Left hindlimb (tissue), 1 donor: ENCODE measurements at regions not wholly inside any gene's neighbourhood (a gene's known extent, or its start where the extent isn't known, plus 50 kb on each side); places are given as distances from the start of the nearest gene placed in this dataset.

Experiments
- DNase-seq: peaks from one replicate; pipeline ENCODE4 v3.0.0-alpha.2; 2018

DNA sequence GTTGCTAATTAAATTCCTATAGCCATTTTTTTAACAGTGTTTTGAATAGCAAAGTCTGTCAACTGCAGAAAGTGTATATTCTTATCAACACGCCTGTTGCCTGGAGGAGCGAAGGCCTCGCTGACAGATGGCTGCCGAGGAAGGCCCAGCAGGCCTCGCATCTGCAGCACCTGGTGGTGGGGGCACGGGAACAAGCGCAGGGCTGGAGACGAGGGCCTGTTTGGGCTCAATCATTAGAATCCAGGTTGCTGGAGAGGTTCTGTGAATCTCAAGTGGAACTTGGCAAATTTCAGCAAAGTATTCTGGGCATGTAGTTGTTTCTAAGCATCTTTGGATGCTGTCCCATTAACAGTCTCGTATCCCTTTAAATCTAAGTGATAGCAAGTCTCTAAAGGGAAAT, 66.1 kb upstream of the FAM204A start:
- DNase-seq: no peak

DNA sequence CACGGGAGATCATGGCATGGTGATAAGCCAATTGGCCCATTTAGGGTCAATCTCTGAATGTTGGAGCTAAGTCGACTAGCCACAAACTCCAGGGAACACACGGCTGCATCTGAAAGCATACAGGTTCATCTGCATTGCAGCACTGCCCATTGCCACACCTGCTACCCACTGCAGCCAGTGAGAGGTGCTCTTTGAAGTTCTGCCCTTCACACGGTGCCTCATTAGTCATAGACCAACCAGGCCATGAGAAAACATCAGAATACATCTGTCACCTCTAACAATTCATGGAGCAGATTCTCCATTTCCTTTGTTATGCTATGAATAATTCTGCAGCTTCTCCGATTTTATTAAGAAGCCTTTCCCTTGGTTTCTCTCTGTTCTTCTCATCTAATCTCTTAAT, 65.7 kb upstream of the FAM204A start:
- no peak for DNase-seq

DNA sequence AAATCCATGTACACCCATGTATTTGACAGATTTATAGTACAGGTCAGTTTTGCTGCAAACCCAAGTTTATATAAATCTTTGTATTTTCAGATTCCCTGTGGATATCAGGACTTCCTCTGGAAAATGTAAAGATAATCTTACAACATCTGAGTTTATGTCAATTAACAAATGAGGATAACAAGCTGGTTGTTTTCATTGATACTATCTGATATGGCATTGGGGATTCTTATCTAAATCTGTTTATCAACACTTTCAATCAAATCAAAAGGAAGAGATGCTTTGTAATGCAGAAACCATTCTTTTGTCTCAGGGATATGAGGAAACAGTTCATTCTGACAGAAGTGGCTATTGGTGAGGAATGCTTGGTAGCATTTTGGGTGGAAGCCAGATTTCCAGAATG, 64.9 kb upstream of the FAM204A start:
- no peak for DNase-seq

DNA sequence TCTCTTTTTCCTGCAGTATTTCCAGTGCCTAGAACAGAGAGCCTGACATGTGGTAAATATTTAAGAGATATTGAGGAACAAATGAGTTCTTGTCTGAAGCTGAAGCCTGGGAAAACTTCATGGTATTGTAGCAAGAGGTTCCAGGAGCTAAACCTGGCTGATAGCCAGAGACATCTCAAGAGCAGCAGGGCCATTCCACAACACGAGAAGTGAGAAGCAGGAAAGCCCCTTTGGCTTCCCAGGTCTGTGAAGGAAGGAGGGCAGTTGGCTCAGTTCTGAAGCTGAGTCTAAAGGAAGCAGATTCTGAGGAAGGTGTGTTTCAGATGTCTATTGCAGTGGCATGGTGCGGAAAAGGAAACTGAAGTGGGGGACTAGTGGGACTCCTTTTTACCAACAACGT, 63.8 kb upstream of the FAM204A start:
- no peak for DNase-seq

DNA sequence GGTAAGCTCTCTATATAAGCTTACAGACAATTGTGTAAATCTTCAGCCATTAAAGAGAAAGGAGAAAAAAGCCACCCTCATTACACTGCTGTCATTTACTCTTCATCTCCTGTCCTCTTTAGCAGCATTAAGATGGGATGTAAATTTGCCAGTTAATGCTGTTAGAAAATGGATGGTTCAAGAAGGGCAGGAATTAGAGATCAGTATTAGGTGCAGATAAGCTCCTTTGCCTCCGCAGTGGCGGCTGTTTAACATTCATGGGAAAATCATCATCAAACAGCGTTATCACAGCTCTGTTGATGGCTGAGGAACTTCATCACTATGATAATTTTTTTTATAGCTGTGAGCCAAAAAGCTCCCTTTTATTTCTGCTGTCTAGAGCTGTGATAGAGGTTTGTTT, 61.8 kb upstream of the FAM204A start:
- DNase-seq: no peak

DNA sequence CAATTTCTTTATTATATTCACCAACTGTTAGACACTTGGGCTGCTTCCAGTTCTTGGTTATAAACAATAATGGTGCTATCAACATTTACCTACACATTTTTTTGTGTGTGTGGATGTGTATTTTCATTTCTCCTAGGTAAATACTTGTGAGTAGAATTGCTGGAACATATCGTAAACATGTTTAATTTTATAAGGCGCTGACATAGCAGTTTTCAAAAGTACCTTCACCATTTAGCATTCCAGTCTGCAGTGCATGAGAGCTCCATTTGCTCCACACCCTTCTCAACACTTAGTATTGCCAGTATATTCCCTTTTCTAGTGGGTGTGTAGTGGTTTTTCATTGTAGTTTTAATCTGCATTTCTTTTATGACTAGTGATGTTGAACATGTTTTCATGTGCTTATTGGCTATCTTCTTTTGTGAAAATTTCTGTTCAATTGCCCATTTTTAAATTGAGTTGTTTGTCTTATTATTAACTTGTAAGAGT, 59.6 kb upstream of the FAM204A start:
- no peak for DNase-seq

DNA sequence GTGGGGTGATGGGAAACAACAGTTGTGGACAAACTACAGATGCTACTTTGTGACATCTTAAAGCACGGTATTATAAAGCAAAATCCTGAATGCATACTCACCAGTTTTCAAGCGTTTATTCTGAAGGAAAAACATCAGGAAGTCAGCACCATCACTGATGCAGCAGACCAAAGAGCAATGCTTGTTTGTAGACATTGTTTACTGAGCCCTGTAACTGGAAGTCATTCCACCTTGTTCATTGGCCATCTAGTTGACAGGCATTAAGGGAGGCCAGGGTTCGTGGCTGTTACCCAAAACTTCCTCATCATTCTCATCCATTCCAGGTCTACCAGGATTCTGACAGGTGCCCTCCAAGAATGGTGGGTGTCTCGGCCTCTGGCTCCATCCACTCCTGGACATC, 55.3 kb upstream of the FAM204A start:
- no peak for DNase-seq

DNA sequence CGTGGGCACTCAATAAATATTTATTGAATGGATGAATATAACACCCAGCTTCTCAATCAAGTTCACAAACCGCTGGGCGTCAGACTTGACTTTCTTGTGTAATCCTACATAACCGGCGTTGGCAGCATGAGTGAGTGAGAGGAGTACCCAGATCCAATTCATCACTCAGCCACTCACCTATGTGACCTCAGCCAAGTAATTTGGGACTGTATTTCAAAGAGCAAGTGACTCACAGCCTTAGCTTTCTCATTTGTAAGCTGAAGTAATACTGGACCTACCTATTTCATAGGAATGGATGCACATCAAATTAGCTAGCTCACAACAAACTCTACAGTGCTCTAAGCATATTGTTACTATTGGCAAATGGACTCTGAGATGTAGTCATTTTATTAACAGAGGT, 53.8 kb upstream of the FAM204A start:
- DNase-seq: no peak

DNA sequence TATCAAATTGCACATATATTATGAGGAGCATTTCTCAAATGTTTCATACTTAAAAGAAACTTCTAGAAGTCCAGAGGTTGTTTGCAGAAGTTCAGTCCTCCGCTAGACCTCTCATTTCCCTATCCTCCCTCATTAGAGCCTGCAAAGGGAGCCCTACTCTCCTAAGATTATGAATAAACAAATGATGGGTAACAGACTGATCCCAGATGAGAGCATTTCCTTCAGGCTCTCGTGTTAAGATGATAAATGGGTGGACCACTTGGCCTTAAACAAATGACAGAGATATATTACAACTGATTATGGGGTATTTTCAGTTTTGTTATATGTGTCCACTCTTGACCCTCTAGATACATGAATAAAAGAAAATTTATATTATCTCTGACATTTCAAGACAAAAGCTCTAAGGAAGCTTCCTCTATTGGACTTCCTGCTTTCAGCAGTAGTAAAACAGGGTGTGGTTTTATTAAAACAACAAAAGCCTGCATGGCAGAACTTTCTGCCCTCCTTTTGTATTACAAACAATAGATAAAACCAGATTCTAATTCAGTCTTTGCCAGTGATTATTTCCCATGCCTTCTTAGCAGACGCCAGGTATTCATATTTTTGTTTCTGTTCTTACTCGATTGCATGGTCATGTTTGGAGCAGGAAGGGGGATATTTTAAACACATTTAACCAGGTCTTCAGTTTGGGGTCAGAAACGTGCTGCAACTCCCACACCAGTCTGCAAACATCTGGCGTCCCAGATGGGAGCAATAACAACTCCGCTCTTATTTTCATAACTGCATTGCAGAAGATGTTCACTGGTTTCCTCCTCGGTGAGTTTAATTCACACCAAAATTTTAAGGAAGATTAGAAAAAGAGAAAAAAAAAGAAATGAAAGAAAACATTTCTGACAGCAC, 52.4 kb upstream of the FAM204A start:
- no peak for DNase-seq

DNA sequence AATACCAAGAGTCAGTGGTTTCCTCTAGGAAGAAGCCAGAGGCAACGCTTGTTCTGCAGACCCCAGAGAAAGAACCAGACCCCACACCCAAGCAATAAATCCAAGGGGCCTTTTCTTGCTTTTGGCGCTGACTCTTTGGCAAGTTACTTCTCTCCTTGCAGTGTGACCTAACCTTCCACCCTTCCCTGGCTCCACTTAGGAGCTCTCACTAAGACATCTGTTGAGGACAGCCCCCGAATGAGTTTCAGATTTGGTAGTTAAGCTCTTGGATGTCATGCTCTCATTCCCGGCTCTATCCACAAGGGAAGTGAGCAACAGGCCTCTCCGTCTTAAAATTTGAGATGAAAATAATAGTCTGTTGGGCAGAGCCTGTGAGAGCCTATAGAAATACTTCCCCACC, 50.6 kb upstream of the FAM204A start:
- no peak for DNase-seq
